ENCODE measurements at regions not wholly inside any gene's neighbourhood (a gene's known extent, or its start where the extent isn't known, plus 50 kb on each side); places are given as distances from the start of the nearest gene placed in this dataset.

DNA sequence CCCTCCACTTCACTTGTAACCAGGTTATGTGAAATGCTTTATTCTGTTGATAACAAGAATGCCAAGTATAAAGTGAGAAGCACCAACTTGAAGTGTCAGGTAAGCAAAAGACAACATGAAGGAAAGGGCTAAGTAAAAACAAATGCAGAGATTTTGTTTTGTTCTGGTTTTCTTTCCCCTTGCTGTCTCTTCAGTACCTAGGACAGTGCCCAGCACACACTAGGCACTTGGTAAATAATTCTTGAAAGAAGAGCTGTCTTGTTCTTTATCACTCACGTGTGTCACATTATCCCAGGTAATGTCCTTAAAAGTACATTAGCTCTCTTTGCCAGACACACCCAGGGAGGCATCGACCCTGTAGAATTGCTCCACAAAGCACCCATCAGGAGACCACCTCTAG, 350.0 kb upstream of the IRAK1BP1 start:
- no peak for TF ChIP-seq CTCF (conservative IDR thresholded peaks at IDR 0.05)
- H3K27ac ChIP-seq, result no peak overlapping the region

- no peak for TF ChIP-seq CTCF (conservative IDR thresholded peaks at IDR 0.05)
- no peak overlapping the region for H3K27ac ChIP-seq
Observed at GRCh38 chr6:78523622-78524021, 343.7 kb upstream of the IRAK1BP1 start.

DNA sequence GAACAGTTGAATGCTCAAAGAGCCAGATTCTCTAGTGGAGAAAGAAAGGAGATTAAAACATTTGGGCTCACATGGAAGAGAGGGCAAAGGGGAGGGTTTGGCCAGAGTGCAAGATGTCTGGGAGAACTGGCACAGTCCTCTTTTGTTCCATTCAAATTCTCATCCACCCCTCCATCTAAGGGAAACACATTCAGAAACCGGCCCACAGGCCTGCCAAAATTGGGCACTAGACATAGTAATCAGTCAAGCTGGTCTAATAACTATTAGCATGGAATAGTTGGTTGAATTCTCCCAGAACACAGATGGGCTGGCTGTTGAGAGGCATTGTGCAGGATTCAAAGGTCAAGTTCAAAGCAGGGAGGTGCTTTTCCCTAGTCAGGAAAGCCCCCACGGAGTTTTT, 341.4 kb upstream of the IRAK1BP1 start:
- no peak overlapping the region for H3K27ac ChIP-seq
- no peak for TF ChIP-seq CTCF (conservative IDR thresholded peaks at IDR 0.05)

- no peak overlapping the region for H3K27ac ChIP-seq
- TF ChIP-seq CTCF (conservative IDR thresholded peaks at IDR 0.05), result no peak
Observed at GRCh38 chr6:78526432-78526831, 340.9 kb upstream of the IRAK1BP1 start.

- no peak for TF ChIP-seq CTCF (conservative IDR thresholded peaks at IDR 0.05)
Observed at GRCh38 chr6:78528926-78529325, 338.4 kb upstream of the IRAK1BP1 start.

DNA sequence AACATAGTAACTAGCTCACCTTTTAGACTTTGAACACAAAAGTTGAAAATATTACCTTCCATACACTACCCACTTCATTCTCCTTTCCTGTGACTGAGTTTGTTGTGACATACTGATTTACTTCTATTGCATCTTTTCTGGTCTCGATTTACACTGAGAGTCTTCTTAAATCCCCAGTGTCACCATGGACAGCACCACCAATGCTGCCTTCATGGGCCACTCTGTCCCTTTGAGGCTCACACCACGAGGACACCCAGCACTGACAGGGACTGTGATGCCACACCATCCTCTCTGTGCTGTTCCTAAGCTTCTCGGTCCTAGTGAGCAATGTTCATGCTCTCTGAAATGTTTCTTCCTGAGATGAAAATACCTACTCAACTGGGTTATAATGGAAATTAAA, 337.1 kb upstream of the IRAK1BP1 start:
- H3K27ac ChIP-seq, result no peak overlapping the region
- no peak for TF ChIP-seq CTCF (conservative IDR thresholded peaks at IDR 0.05)

More at GRCh38 chr6:78528926-78529325, 338.4 kb upstream of the IRAK1BP1 start:
- H3K27ac ChIP-seq, result no peak overlapping the region

DNA sequence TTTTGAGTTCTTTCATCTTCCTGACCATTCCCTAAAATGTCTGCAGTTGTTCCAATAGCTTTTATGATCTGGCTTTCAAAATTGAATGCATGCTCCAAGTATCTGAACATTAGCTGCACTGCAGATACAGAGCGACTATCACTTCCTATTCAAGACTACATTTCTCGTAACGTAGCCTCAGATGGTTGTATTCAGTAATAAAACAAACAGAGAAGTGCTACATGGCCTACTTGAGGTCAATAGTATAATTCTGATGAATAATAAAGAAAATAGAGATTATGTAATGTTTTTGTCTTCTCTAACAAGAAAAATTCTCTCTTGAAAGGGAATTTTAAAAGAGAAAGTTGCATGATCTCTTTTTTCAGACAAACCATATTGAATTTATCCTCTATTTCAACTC, 333.9 kb upstream of the IRAK1BP1 start:
- TF ChIP-seq CTCF (conservative IDR thresholded peaks at IDR 0.05), result no peak
- no peak overlapping the region for H3K27ac ChIP-seq

GRCh38 chr6:78533876-78534275, 333.5 kb upstream of the IRAK1BP1 start:
- no peak for TF ChIP-seq CTCF (conservative IDR thresholded peaks at IDR 0.05)
- no peak overlapping the region for H3K27ac ChIP-seq
